ELR (cell line): ENCODE measurements at regions not wholly inside any gene's neighbourhood (a gene's known extent, or its start where the extent isn't known, plus 50 kb on each side); places are given as distances from the start of the nearest gene placed in this dataset.

ENCODE experiments used
- DNase-seq: peaks from one replicate; pipeline ENCODE4 v3.0.0-alpha.2; 2015; ENCODE audit warnings: low read depth

- peak; percentile 30 for DNase-seq
These were observed 52.8 kb upstream of the FILIP1 start for GRCh38 chr6:75546381-75546780.

DNA sequence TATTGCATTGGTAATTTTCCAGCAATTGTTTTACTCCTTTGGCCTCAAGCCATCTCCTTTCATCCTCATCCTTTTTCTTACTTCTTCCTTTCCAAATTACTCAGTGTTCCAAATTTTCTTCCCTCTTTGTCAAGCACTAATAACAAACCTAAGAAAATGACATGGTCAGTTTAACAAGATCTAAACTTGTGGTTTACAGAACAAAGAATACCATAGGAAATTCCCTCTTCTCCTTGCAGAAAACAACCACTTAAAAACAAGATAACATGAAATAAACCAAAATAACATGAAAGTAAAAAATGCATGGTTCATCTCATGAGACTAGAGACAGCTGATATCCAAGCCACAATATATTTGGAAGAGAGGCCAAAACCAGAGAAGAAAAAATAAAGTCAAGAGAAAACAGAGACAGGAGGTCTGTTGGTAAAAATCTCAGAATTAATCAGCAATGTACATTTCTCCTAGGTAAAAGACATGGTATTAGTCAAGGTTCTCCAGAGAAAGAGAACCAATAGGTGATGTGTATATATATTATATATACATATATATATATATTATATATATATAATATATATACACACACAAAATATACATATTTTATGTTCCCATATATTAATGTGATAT, 51.0 kb upstream of the SENP6 start:
- no peak for DNase-seq

GRCh38 chr6:75551367-75551952, 50.2 kb upstream of the SENP6 start:
- DNase-seq: no peak
